A673 (cell line): ENCODE measurements at regions not wholly inside any gene's neighbourhood (a gene's known extent, or its start where the extent isn't known, plus 50 kb on each side); places are given as distances from the start of the nearest gene placed in this dataset.

Source experiments
- CTCF ChIP-seq: fragments of 300-800, 200-600 bp; sonication (generic); conservative IDR thresholded peaks from 2 replicates; pipeline ENCODE4 v1.5.1; 2017; ENCODE audit warnings: low read depth, mild to moderate bottlenecking, antibody characterized with exemption, low read length, moderate library complexity, mixed read lengths
- EZH2 ChIP-seq: fragments of 200-600 bp; sonication (generic); IDR thresholded peaks from 2 replicates; pipeline ENCODE4 v1.6.1; 2017; ENCODE audit warnings: borderline replicate concordance, low read depth, mild to moderate bottlenecking, mixed read lengths, antibody characterized with exemption, low read length; ENCODE audit not compliant: poor library complexity, severe bottlenecking

DNA sequence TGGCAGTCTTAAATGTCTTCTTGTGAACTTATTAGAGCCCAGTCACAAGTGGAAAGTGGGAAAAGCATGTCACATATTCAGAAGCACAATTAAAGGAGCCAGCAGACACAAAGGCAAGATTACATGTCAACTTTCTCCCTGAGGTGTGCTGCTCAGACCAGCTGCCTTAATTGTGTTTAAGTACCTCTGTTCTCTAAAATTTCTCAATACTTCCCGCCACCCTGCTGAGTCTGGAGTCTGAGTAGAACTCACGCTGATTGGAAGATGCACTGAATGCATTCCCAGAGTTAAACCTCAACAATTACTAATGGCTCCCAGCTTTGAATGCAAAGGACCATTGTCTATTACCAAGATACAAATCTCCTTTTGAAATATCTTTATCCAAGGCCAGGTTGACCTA is 166.4 kb upstream of the COBL start:
- TF ChIP-seq CTCF (no peak), EZH2 (no peak)
